ENCODE measurements at regions not wholly inside any gene's neighbourhood (a gene's known extent, or its start where the extent isn't known, plus 50 kb on each side); places are given as distances from the start of the nearest gene placed in this dataset.

GRCh38 chr18:44320619-44321460, 359.8 kb upstream of the SETBP1 start:
- TF ChIP-seq, protein P1, sequence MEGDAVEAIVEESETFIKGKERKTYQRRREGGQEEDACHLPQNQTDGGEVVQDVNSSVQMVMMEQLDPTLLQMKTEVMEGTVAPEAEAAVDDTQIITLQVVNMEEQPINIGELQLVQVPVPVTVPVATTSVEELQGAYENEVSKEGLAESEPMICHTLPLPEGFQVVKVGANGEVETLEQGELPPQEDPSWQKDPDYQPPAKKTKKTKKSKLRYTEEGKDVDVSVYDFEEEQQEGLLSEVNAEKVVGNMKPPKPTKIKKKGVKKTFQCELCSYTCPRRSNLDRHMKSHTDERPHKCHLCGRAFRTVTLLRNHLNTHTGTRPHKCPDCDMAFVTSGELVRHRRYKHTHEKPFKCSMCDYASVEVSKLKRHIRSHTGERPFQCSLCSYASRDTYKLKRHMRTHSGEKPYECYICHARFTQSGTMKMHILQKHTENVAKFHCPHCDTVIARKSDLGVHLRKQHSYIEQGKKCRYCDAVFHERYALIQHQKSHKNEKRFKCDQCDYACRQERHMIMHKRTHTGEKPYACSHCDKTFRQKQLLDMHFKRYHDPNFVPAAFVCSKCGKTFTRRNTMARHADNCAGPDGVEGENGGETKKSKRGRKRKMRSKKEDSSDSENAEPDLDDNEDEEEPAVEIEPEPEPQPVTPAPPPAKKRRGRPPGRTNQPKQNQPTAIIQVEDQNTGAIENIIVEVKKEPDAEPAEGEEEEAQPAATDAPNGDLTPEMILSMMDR (IDR thresholded peaks at IDR 0.05), result no peak
- H3K27me3 ChIP-seq, result no peaks in the 10 kb centered on the region
- ATAC-seq (no peak), DNase-seq (no peak)
- intact Hi-C loops (cut with DNase I), result no loop called here
- no peaks in the 10 kb centered on the region for H3K36me3 ChIP-seq
- H3K9me3 ChIP-seq, result no peaks in the 10 kb centered on the region
- H3K27ac ChIP-seq, result no peak overlapping the region
- no peaks in the 10 kb centered on the region for H3K4me1 ChIP-seq
- no peak overlapping the region for H3K4me3 ChIP-seq

- intact Hi-C loops (cut with DNase I), result no loop called here
- Histone ChIP-seq H3K9me3 (no peaks in the 10 kb centered on the region), H3K4me3 (no peak overlapping the region), H3K27me3 (no peaks in the 10 kb centered on the region), H3K4me1 (no peaks in the 10 kb centered on the region), H3K36me3 (no peaks in the 10 kb centered on the region), H3K27ac (no peak overlapping the region)
- ATAC-seq (no peak), DNase-seq (no peak)
- TF ChIP-seq, protein P1 (IDR thresholded peaks at IDR 0.05), result no peak
These were observed 358.7 kb upstream of the SETBP1 start for GRCh38 chr18:44321868-44322590.

DNA sequence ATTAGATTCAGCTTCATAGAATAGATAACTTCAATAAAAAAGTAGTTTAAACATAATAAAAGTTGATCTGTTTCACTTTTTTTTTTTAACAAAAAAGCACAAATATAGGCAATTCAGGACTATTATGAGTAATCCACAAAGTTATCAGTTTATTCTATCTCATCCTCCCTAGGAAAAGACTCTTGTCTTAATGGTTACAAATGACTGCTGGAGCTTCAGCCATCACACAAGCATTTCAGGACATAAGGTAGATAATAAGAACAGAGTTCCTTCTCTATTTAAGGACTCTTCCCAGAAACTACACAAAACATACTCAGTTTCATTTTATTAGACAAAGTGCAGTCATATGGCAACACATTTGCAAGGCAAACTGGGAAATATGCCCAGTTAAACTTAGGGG, 357.6 kb upstream of the SETBP1 start:
- no peak for ATAC-seq
- H3K9me3 ChIP-seq, result no peaks in the 10 kb centered on the region
- intact Hi-C loops (cut with DNase I), result no loop called here

GRCh38 chr18:44324361-44324760, 356.3 kb upstream of the SETBP1 start:
- intact Hi-C loops (cut with DNase I), result no loop called here
- ATAC-seq (no peak), DNase-seq (no peak)
- Histone ChIP-seq H3K36me3 (no peaks in the 10 kb centered on the region), H3K4me1 (no peaks in the 10 kb centered on the region), H3K27me3 (no peaks in the 10 kb centered on the region), H3K4me3 (no peak overlapping the region), H3K27ac (no peak overlapping the region), H3K9me3 (no peaks in the 10 kb centered on the region)
- TF ChIP-seq, protein P1 (IDR thresholded peaks at IDR 0.05), result no peak

More for the DNA sequence above, 357.6 kb upstream of the SETBP1 start:
- TF ChIP-seq, protein P1 (IDR thresholded peaks at IDR 0.05), result no peak
- Histone ChIP-seq H3K4me1 (no peaks in the 10 kb centered on the region), H3K36me3 (no peaks in the 10 kb centered on the region), H3K4me3 (no peak overlapping the region), H3K27me3 (no peaks in the 10 kb centered on the region), H3K27ac (no peak overlapping the region)
- DNase-seq, result no peak

DNA sequence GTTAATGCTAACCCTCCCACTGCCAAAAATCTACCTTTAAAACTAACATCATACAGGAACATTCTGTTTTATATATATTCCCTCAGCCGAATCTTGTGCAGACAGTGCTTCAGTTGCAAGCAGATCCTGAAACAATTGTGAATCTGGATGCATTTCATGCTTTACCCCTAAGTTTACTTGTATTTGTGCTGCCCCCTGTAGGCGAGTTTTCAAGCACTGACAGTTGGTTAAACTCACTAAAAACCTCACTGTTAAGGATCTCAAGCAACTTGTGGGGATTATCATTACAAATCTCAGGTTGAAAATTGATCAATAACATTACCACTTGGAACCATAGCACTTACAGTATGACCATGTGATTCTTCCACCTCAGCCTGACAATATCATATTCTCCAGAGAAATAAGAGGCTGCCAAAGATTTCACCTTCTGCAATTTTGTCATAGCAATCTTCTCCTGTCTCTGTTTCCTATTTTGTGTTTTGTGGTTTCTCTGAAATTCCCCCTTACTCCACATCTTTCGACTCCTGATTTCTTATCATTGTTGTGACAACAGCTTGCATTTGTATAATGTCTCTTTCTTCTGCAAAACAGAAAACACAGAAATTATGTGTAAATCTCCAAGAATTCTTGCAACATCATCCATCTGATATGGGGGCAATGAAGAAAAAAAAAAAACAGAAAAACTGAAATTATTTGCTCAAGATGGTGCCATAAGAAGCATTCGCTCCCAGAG, 354.6 kb upstream of the SETBP1 start:
- no peaks in the 10 kb centered on the region for H3K27me3 ChIP-seq
- H3K36me3 ChIP-seq, result no peaks in the 10 kb centered on the region
- DNase-seq, result no peak
- no peaks in the 10 kb centered on the region for H3K9me3 ChIP-seq
- TF ChIP-seq, protein P1 (IDR thresholded peaks at IDR 0.05), result peak; percentile 58
- no peak overlapping the region for H3K27ac ChIP-seq
- H3K4me1 ChIP-seq, result no peaks in the 10 kb centered on the region
- peak; percentile 46 for ATAC-seq
- no peak overlapping the region for H3K4me3 ChIP-seq
- intact Hi-C loops (cut with DNase I), result no loop called here

Data from upper lobe of right lung (tissue), 1 donor.